Loucy (cell line): ENCODE measurements at regions not wholly inside any gene's neighbourhood (a gene's known extent, or its start where the extent isn't known, plus 50 kb on each side); places are given as distances from the start of the nearest gene placed in this dataset.

Source experiments
- EZH2phosphoT487 ChIP-seq: fragments of 200-600 bp; IDR thresholded peaks from 2 replicates; pipeline ENCODE4 v1.6.1; 2018; ENCODE audit warnings: antibody characterized with exemption, mild to moderate bottlenecking, moderate library complexity, borderline replicate concordance
- TF ChIP-seq, protein P1 (sequence below): fragments of 200-600 bp; sonication (generic); conservative IDR thresholded peaks from 2 replicates; pipeline ENCODE4 v1.5.1; 2014; ENCODE audit warnings: mild to moderate bottlenecking, antibody characterized with exemption, low read length

- TF ChIP-seq, protein P1, sequence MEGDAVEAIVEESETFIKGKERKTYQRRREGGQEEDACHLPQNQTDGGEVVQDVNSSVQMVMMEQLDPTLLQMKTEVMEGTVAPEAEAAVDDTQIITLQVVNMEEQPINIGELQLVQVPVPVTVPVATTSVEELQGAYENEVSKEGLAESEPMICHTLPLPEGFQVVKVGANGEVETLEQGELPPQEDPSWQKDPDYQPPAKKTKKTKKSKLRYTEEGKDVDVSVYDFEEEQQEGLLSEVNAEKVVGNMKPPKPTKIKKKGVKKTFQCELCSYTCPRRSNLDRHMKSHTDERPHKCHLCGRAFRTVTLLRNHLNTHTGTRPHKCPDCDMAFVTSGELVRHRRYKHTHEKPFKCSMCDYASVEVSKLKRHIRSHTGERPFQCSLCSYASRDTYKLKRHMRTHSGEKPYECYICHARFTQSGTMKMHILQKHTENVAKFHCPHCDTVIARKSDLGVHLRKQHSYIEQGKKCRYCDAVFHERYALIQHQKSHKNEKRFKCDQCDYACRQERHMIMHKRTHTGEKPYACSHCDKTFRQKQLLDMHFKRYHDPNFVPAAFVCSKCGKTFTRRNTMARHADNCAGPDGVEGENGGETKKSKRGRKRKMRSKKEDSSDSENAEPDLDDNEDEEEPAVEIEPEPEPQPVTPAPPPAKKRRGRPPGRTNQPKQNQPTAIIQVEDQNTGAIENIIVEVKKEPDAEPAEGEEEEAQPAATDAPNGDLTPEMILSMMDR: no peak
- TF ChIP-seq EZH2phosphoT487: no peak
Measured at GRCh38 chr13:69641773-69642172, 465.9 kb upstream of the ATXN8OS start.
